Naive thymus-derived CD4-positive, alpha-beta T cell (primary cell): ENCODE measurements at regions not wholly inside any gene's neighbourhood (a gene's known extent, or its start where the extent isn't known, plus 50 kb on each side); places are given as distances from the start of the nearest gene placed in this dataset.

Source experiments
- ATAC-seq: fragments of 150-1000 bp; cut with Tn5 transposase; 2 replicates; pipeline ENCODE4 v1.10.0; 2021; ENCODE audit warnings: mild to moderate bottlenecking, moderate library complexity
- CTCF ChIA-PET: fragments of 350-600 bp; sonication (Branson Sonifier 250); formaldehyde crosslinking; loops from one replicate; lab custom pipeline; 2021; ENCODE audit warnings: antibody characterized with exemption; lab: Charles Lee
- POLR2A ChIA-PET: fragments of 350-600 bp; sonication (Branson Sonifier 250); formaldehyde crosslinking; loops from one replicate; lab custom pipeline; 2021; ENCODE audit warnings: antibody characterized with exemption, inconsistent platforms; lab: Charles Lee
- DNase-seq, 9 donors: peaks; one replicate each; pipeline versions ENCODE4 v3.0.0 to v3.0.0-alpha.2; 2020 to 2022; ENCODE audit warnings: mixed read lengths in 1 of 9
- H3K27ac ChIP-seq: one replicate; pipeline ENCODE4 v1.7.0; 2013; ENCODE audit warnings: mild to moderate bottlenecking, low read depth, low read length, moderate library complexity
- H3K27me3 ChIP-seq, 2 donors: one replicate each; pipeline ENCODE4 v1.7.0; 2013; ENCODE audit warnings: low read length in 2 of 2, mild to moderate bottlenecking in 2 of 2, moderate library complexity in 2 of 2; ENCODE audit not compliant: control insufficient read depth in 2 of 2, insufficient read depth in 2 of 2
- H3K36me3 ChIP-seq, 3 experiments: 1 replicate in 2 of 3; 2 replicates in 1 of 3; pipeline ENCODE4 v1.7.0; 2013; ENCODE audit warnings: low read length in 3 of 3, mild to moderate bottlenecking in 3 of 3, moderate library complexity in 1 of 3; ENCODE audit not compliant: insufficient read depth in 3 of 3, control insufficient read depth in 2 of 3
- H3K4me1 ChIP-seq, 2 donors: one replicate each; pipeline ENCODE4 v1.7.0; 2013; ENCODE audit warnings: low read length in 2 of 2, mild to moderate bottlenecking in 2 of 2, moderate library complexity in 1 of 2; ENCODE audit not compliant: control insufficient read depth in 2 of 2, insufficient read depth in 2 of 2
- H3K4me3 ChIP-seq: 2 replicates; pipeline ENCODE4 v1.7.0; 2013; ENCODE audit warnings: mild to moderate bottlenecking, low read length
- H3K9me3 ChIP-seq, 3 experiments: 1 replicate in 2 of 3; 2 replicates in 1 of 3; pipeline ENCODE4 v1.7.0; 2013; ENCODE audit warnings: low read length in 3 of 3; ENCODE audit not compliant: control insufficient read depth in 2 of 3
- H3K27ac Mint-ChIP-seq, 9 donors: one replicate each; pipeline ENCODE4 v1.8.0; 2020 to 2022; ENCODE audit warnings: mixed read lengths in 9 of 9, mild to moderate bottlenecking in 8 of 9, moderate library complexity in 5 of 9, inconsistent platforms in 2 of 9
- H3K27me3 Mint-ChIP-seq, 5 donors: one replicate each; pipeline ENCODE4 v1.8.0; 2021 to 2022; ENCODE audit warnings: mixed read lengths in 5 of 5, mild to moderate bottlenecking in 1 of 5
- H3K36me3 Mint-ChIP-seq, 5 donors: one replicate each; pipeline ENCODE4 v1.8.0; 2020 to 2022; ENCODE audit warnings: mixed read lengths in 5 of 5, mild to moderate bottlenecking in 3 of 5, inconsistent platforms in 1 of 5
- H3K4me1 Mint-ChIP-seq, 7 donors: one replicate each; pipeline ENCODE4 v1.8.0; 2020 to 2022; ENCODE audit warnings: mixed read lengths in 7 of 7, mild to moderate bottlenecking in 3 of 7, inconsistent platforms in 1 of 7
- H3K4me3 Mint-ChIP-seq, 10 donors: one replicate each; pipeline ENCODE4 v1.8.0; 2020 to 2022; ENCODE audit warnings: mild to moderate bottlenecking in 10 of 10, mixed read lengths in 10 of 10, moderate library complexity in 6 of 10, inconsistent platforms in 2 of 10
- H3K9me3 Mint-ChIP-seq, 11 donors: one replicate each; pipeline ENCODE4 v1.8.0; 2020 to 2022; ENCODE audit warnings: mixed read lengths in 11 of 11, mild to moderate bottlenecking in 4 of 11, inconsistent platforms in 1 of 11, moderate library complexity in 1 of 11
- intact Hi-C, 2 donors: fragments of 100-400 bp; cut with micrococcal nuclease; formaldehyde crosslinking; loops; one replicate each; pipeline ENCODE4 v1.15.1; 2023

DNA sequence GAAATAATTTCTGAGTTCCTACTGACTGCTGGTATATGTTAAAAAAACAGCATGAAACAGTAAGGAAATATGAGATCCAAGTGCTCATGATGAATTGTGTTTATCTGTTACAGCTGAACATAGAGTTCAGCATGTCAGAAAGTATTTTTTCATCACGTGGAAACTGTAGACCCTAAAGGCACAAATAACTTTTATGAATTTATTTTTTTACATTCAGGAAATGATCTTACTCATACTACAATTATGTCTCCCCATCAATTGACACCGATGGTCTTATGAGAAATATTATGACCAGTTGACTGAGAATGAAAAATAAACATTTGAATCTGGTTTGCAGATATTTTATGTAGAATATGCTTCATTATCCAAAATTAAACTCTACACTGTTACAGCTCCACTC, 283.1 kb upstream of the SPANXN4 start:
- ChIA-PET CTCF (no interaction called here), POLR2A (no interaction called here)
- Histone ChIP-seq H3K4me3 (no peak overlapping the region), H3K27ac (no peak overlapping the region), H3K27me3 (no peaks in the 10 kb centered on the region), H3K36me3 (no peaks in the 10 kb centered on the region), H3K4me1 (no peaks in the 10 kb centered on the region), H3K9me3 (no peaks in the 10 kb centered on the region)
- Mint-ChIP-seq H3K9me3 (peaks cover 0 to 11% (median 4%) of the 10 kb centered on the region in 11 donors), H3K4me3 (no peak overlapping the region), H3K36me3 (no peaks in the 10 kb centered on the region), H3K4me1 (no peaks in the 10 kb centered on the region), H3K27ac (no peak overlapping the region), H3K27me3 (no peaks in the 10 kb centered on the region)
- DNase-seq (no peak), ATAC-seq (no peak)
- intact Hi-C loops = no loop called here

GRCh38 chrX:142733327-142733726, 292.4 kb upstream of the SPANXN4 start:
- DNase-seq = no peak
- ATAC-seq = no peak
- no peaks in the 10 kb centered on the region for H3K9me3 ChIP-seq
- no peaks in the 10 kb centered on the region for H3K4me1 ChIP-seq
- H3K27ac Mint-ChIP-seq = no peak overlapping the region
- no peaks in the 10 kb centered on the region for H3K36me3 Mint-ChIP-seq
- intact Hi-C loops = no loop called here
- H3K36me3 ChIP-seq = no peaks in the 10 kb centered on the region
- H3K4me1 Mint-ChIP-seq = no peaks in the 10 kb centered on the region
- CTCF ChIA-PET = no interaction called here
- POLR2A ChIA-PET = no interaction called here
- H3K4me3 ChIP-seq = no peak overlapping the region
- H3K27ac ChIP-seq = no peak overlapping the region
- no peak overlapping the region for H3K4me3 Mint-ChIP-seq
- H3K27me3 ChIP-seq = no peaks in the 10 kb centered on the region
- H3K27me3 Mint-ChIP-seq = no peaks in the 10 kb centered on the region
- H3K9me3 Mint-ChIP-seq = peaks cover 0 to 7% (median 2%) of the 10 kb centered on the region in 11 donors

GRCh38 chrX:142711796-142712290, 313.9 kb upstream of the SPANXN4 start:
- Histone ChIP-seq H3K27ac (no peak overlapping the region), H3K36me3 (no peaks in the 10 kb centered on the region), H3K9me3 (no peaks in the 10 kb centered on the region), H3K4me1 (no peaks in the 10 kb centered on the region), H3K4me3 (no peak overlapping the region), H3K27me3 (no peaks in the 10 kb centered on the region)
- DNase-seq = no peak
- ChIA-PET POLR2A (no interaction called here), CTCF (interaction anchor here (0.7 kb wide), 1 partner anchor 26 kb away, joined by 3 read pairs; no protein-coding TSS in a partner anchor)
- Mint-ChIP-seq H3K27me3 (no peaks in the 10 kb centered on the region), H3K4me1 (no peaks in the 10 kb centered on the region), H3K36me3 (no peaks in the 10 kb centered on the region), H3K9me3 (peaks cover 0 to 4% (median 0%) of the 10 kb centered on the region in 11 donors), H3K4me3 (no peak overlapping the region), H3K27ac (no peak overlapping the region)
- intact Hi-C loops = no loop called here
- no peak for ATAC-seq

GRCh38 chrX:142702749-142703148, 323.0 kb upstream of the SPANXN4 start:
- H3K36me3 ChIP-seq = no peaks in the 10 kb centered on the region
- Mint-ChIP-seq H3K27me3 (no peaks in the 10 kb centered on the region), H3K9me3 (peaks cover 0 to 2% (median 0%) of the 10 kb centered on the region in 11 donors), H3K27ac (no peak overlapping the region), H3K4me1 (no peaks in the 10 kb centered on the region), H3K4me3 (no peak overlapping the region), H3K36me3 (no peaks in the 10 kb centered on the region)
- ATAC-seq (no peak), DNase-seq (no peak)
- no peaks in the 10 kb centered on the region for H3K9me3 ChIP-seq
- ChIA-PET POLR2A (no interaction called here), CTCF (no interaction called here)
- intact Hi-C loops = no loop called here
- no peak overlapping the region for H3K27ac ChIP-seq
- H3K4me1 ChIP-seq = no peaks in the 10 kb centered on the region
- H3K27me3 ChIP-seq = no peaks in the 10 kb centered on the region
- H3K4me3 ChIP-seq = no peak overlapping the region

DNA sequence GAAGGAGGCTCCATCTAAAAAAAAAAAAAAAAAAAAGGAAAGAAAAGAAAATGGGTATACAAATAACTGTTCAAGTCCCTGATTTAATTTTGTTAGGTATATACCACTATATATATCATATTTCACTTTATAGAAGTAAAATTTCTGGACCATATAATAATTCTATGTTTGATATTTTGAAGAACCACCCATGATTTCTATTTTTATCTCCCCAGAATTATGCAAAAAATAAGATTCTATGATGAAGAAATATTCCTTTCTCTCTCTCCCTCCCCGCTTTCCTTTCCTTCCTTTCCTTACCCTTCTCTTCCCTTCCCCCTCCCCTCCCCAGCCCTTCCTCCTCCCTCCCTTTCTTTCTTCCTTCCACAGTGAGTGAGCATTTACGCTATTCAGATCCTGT, 337.5 kb upstream of the SPANXN4 start:
- no peaks in the 10 kb centered on the region for H3K9me3 ChIP-seq
- Mint-ChIP-seq H3K9me3 (peaks cover 0 to 6% (median 1%) of the 10 kb centered on the region in 11 donors), H3K27me3 (no peaks in the 10 kb centered on the region), H3K4me3 (no peak overlapping the region), H3K36me3 (no peaks in the 10 kb centered on the region), H3K4me1 (no peaks in the 10 kb centered on the region), H3K27ac (no peak overlapping the region)
- intact Hi-C loops = no loop called here
- H3K27ac ChIP-seq = no peak overlapping the region
- no peaks in the 10 kb centered on the region for H3K27me3 ChIP-seq
- ATAC-seq (no peak), DNase-seq (no peak)
- ChIA-PET CTCF (no interaction called here), POLR2A (no interaction called here)
- no peak overlapping the region for H3K4me3 ChIP-seq
- no peaks in the 10 kb centered on the region for H3K36me3 ChIP-seq
- no peaks in the 10 kb centered on the region for H3K4me1 ChIP-seq

DNA sequence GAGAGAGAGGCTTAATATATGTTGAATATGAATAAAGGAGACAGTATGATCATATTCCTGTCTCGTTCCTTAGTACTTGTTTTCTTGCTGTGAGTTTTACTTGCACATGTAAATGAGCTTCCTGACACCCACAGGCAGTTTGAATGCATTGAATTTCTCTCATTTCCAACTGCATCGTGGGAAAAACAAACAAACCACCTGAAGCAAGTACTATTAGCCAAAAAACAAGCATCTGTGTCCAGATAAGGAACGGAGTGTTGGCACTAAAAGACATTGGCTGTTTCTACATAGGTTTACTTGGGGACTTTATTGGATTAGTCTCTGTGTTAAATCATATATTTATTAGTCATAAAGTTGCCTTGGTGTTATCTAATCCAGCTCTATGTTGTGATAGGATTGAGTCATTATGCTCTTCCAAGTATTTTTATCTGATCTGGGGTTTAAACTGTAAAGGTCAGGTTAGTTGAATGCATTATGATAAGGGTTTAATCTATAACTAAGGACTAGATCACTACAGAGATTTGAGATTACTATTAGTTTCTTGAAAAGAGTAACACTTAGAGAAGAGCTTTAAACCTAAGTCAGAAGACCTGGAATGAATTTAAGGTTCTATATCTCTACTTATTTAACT, 339.0 kb upstream of the SPANXN4 start:
- CTCF ChIA-PET = no interaction called here
- Mint-ChIP-seq H3K9me3 (peaks cover 0 to 4% (median under 1%) of the 10 kb centered on the region in 11 donors), H3K4me3 (no peak overlapping the region), H3K27ac (no peak overlapping the region), H3K27me3 (no peaks in the 10 kb centered on the region), H3K36me3 (no peaks in the 10 kb centered on the region), H3K4me1 (no peaks in the 10 kb centered on the region)
- Histone ChIP-seq H3K36me3 (no peaks in the 10 kb centered on the region), H3K4me1 (no peaks in the 10 kb centered on the region), H3K4me3 (no peak overlapping the region), H3K27me3 (no peaks in the 10 kb centered on the region), H3K27ac (no peak overlapping the region), H3K9me3 (no peaks in the 10 kb centered on the region)
- no peak for ATAC-seq
- no peak for DNase-seq
- POLR2A ChIA-PET = no interaction called here
- intact Hi-C loops = no loop called here

GRCh38 chrX:142686206-142686605, 339.5 kb upstream of the SPANXN4 start:
- ATAC-seq = no peak
- DNase-seq = no peak
- Mint-ChIP-seq H3K4me1 (no peaks in the 10 kb centered on the region), H3K9me3 (peaks cover 0 to 4% (median 0%) of the 10 kb centered on the region in 11 donors), H3K27me3 (no peaks in the 10 kb centered on the region), H3K36me3 (no peaks in the 10 kb centered on the region), H3K27ac (no peak overlapping the region), H3K4me3 (no peak overlapping the region)
- H3K4me3 ChIP-seq = no peak overlapping the region
- CTCF ChIA-PET = no interaction called here
- intact Hi-C loops = no loop called here
- H3K4me1 ChIP-seq = no peaks in the 10 kb centered on the region
- no peak overlapping the region for H3K27ac ChIP-seq
- H3K36me3 ChIP-seq = no peaks in the 10 kb centered on the region
- POLR2A ChIA-PET = no interaction called here
- no peaks in the 10 kb centered on the region for H3K9me3 ChIP-seq
- H3K27me3 ChIP-seq = no peaks in the 10 kb centered on the region
